ENCODE measurements at regions not wholly inside any gene's neighbourhood (a gene's known extent, or its start where the extent isn't known, plus 50 kb on each side); places are given as distances from the start of the nearest gene placed in this dataset.

- H3K27me3 ChIP-seq (ENCODE audit: control insufficient read depth in 2 of 2, insufficient read depth in 2 of 2, low read length in 2 of 2), result no peaks in the 10 kb centered on the region
- no peak overlapping the region for H3K27ac ChIP-seq (ENCODE audit: low read depth, low read length)
- CTCF ChIA-PET, result no interaction called here
- H3K9me3 Mint-ChIP-seq, result no peaks in the 10 kb centered on the region
- intact Hi-C loops (cut with micrococcal nuclease), result no loop called here
- H3K27me3 Mint-ChIP-seq, result peaks cover 14 to 48% (median 30%) of the 10 kb centered on the region in 5 donors
- no peak overlapping the region for H3K4me3 ChIP-seq (ENCODE audit: low read length)
- DNase-seq, result no peak
- no peak overlapping the region for H3K27ac Mint-ChIP-seq
- no peaks in the 10 kb centered on the region for H3K36me3 Mint-ChIP-seq
- H3K4me1 Mint-ChIP-seq, result no peaks in the 10 kb centered on the region
- ATAC-seq, result no peak
- H3K36me3 ChIP-seq (ENCODE audit: control insufficient read depth in 2 of 3, insufficient read depth in 3 of 3, low read length in 3 of 3), result no peaks in the 10 kb centered on the region
- POLR2A ChIA-PET, result no interaction called here
- H3K9me3 ChIP-seq (ENCODE audit: control insufficient read depth in 2 of 3, low read length in 3 of 3), result no peaks in the 10 kb centered on the region
- H3K4me1 ChIP-seq (ENCODE audit: control insufficient read depth in 2 of 2, insufficient read depth in 2 of 2, low read length in 2 of 2), result no peaks in the 10 kb centered on the region
- H3K4me3 Mint-ChIP-seq, result no peak overlapping the region
Observed at GRCh38 chr2:180678625-180678972, 301.8 kb upstream of the UBE2E3 start.

GRCh38 chr2:180677930-180678624, 302.3 kb upstream of the UBE2E3 start:
- Mint-ChIP-seq H3K27me3 (peaks cover 14 to 48% (median 30%) of the 10 kb centered on the region in 5 donors), H3K4me3 (no peak overlapping the region), H3K4me1 (no peaks in the 10 kb centered on the region), H3K27ac (no peak overlapping the region), H3K36me3 (no peaks in the 10 kb centered on the region), H3K9me3 (peaks cover 0 to 1% (median 0%) of the 10 kb centered on the region in 11 donors)
- no peak for DNase-seq
- Histone ChIP-seq H3K4me3 (ENCODE audit: low read length) (no peak overlapping the region), H3K27me3 (ENCODE audit: control insufficient read depth in 2 of 2, insufficient read depth in 2 of 2, low read length in 2 of 2) (no peaks in the 10 kb centered on the region), H3K9me3 (ENCODE audit: control insufficient read depth in 2 of 3, low read length in 3 of 3) (no peaks in the 10 kb centered on the region), H3K27ac (ENCODE audit: low read depth, low read length) (no peak overlapping the region), H3K36me3 (ENCODE audit: control insufficient read depth in 2 of 3, insufficient read depth in 3 of 3, low read length in 3 of 3) (no peaks in the 10 kb centered on the region), H3K4me1 (ENCODE audit: control insufficient read depth in 2 of 2, insufficient read depth in 2 of 2, low read length in 2 of 2) (no peaks in the 10 kb centered on the region)
- POLR2A ChIA-PET, result no interaction called here
- ATAC-seq, result no peak
- intact Hi-C loops (cut with micrococcal nuclease), result no loop called here
- CTCF ChIA-PET, result no interaction called here

- ChIA-PET CTCF (no interaction called here), POLR2A (no interaction called here)
- DNase-seq (no peak), ATAC-seq (no peak)
- no peaks in the 10 kb centered on the region for H3K9me3 ChIP-seq (ENCODE audit: control insufficient read depth in 2 of 3, low read length in 3 of 3)
- no peaks in the 10 kb centered on the region for H3K27me3 ChIP-seq (ENCODE audit: control insufficient read depth in 2 of 2, insufficient read depth in 2 of 2, low read length in 2 of 2)
- Mint-ChIP-seq H3K9me3 (peaks cover 0 to 2% (median 0%) of the 10 kb centered on the region in 11 donors), H3K27me3 (peaks cover 14 to 39% (median 24%) of the 10 kb centered on the region in 5 donors), H3K4me1 (no peaks in the 10 kb centered on the region), H3K27ac (no peak overlapping the region), H3K4me3 (no peak overlapping the region), H3K36me3 (no peaks in the 10 kb centered on the region)
- H3K36me3 ChIP-seq (ENCODE audit: control insufficient read depth in 2 of 3, insufficient read depth in 3 of 3, low read length in 3 of 3), result no peaks in the 10 kb centered on the region
- H3K27ac ChIP-seq (ENCODE audit: low read depth, low read length), result no peak overlapping the region
- intact Hi-C loops (cut with micrococcal nuclease), result no loop called here
- no peaks in the 10 kb centered on the region for H3K4me1 ChIP-seq (ENCODE audit: control insufficient read depth in 2 of 2, insufficient read depth in 2 of 2, low read length in 2 of 2)
- no peak overlapping the region for H3K4me3 ChIP-seq (ENCODE audit: low read length)
Observed at GRCh38 chr2:180677200-180677599, 303.2 kb upstream of the UBE2E3 start.

- intact Hi-C loops (cut with micrococcal nuclease), result no loop called here
- Histone ChIP-seq H3K4me3 (ENCODE audit: low read length) (no peak overlapping the region), H3K36me3 (ENCODE audit: control insufficient read depth in 2 of 3, insufficient read depth in 3 of 3, low read length in 3 of 3) (no peaks in the 10 kb centered on the region), H3K27ac (ENCODE audit: low read depth, low read length) (no peak overlapping the region), H3K9me3 (ENCODE audit: control insufficient read depth in 2 of 3, low read length in 3 of 3) (no peaks in the 10 kb centered on the region), H3K27me3 (ENCODE audit: control insufficient read depth in 2 of 2, insufficient read depth in 2 of 2, low read length in 2 of 2) (no peaks in the 10 kb centered on the region), H3K4me1 (ENCODE audit: control insufficient read depth in 2 of 2, insufficient read depth in 2 of 2, low read length in 2 of 2) (no peaks in the 10 kb centered on the region)
- ATAC-seq, result no peak
- ChIA-PET CTCF (no interaction called here), POLR2A (no interaction called here)
- Mint-ChIP-seq H3K9me3 (peaks cover 0 to 2% (median 0%) of the 10 kb centered on the region in 11 donors), H3K27me3 (peaks cover 14 to 33% (median 24%) of the 10 kb centered on the region in 5 donors), H3K36me3 (no peaks in the 10 kb centered on the region), H3K4me3 (no peak overlapping the region), H3K4me1 (no peaks in the 10 kb centered on the region), H3K27ac (no peak overlapping the region)
- DNase-seq, result no peak
Observed at GRCh38 chr2:180676520-180677025, 303.8 kb upstream of the UBE2E3 start.

GRCh38 chr2:180675170-180675569, 305.2 kb upstream of the UBE2E3 start:
- no peak overlapping the region for H3K4me3 ChIP-seq (ENCODE audit: low read length)
- no peaks in the 10 kb centered on the region for H3K36me3 Mint-ChIP-seq
- no peaks in the 10 kb centered on the region for H3K4me1 Mint-ChIP-seq
- no peaks in the 10 kb centered on the region for H3K9me3 ChIP-seq (ENCODE audit: control insufficient read depth in 2 of 3, low read length in 3 of 3)
- no peaks in the 10 kb centered on the region for H3K4me1 ChIP-seq (ENCODE audit: control insufficient read depth in 2 of 2, insufficient read depth in 2 of 2, low read length in 2 of 2)
- no peak for DNase-seq
- intact Hi-C loops (cut with micrococcal nuclease), result no loop called here
- no peak overlapping the region for H3K27ac ChIP-seq (ENCODE audit: low read depth, low read length)
- POLR2A ChIA-PET, result no interaction called here
- peaks cover 9 to 24% (median 19%) of the 10 kb centered on the region in 5 donors for H3K27me3 Mint-ChIP-seq
- no peak for ATAC-seq
- no peaks in the 10 kb centered on the region for H3K27me3 ChIP-seq (ENCODE audit: control insufficient read depth in 2 of 2, insufficient read depth in 2 of 2, low read length in 2 of 2)
- H3K27ac Mint-ChIP-seq, result no peak overlapping the region
- no peaks in the 10 kb centered on the region for H3K36me3 ChIP-seq (ENCODE audit: control insufficient read depth in 2 of 3, insufficient read depth in 3 of 3, low read length in 3 of 3)
- CTCF ChIA-PET, result no interaction called here
- H3K9me3 Mint-ChIP-seq, result peaks cover 0 to 2% (median 0%) of the 10 kb centered on the region in 11 donors
- no peak overlapping the region for H3K4me3 Mint-ChIP-seq

GRCh38 chr2:180672377-180672776, 308.0 kb upstream of the UBE2E3 start:
- Histone ChIP-seq H3K27ac (ENCODE audit: low read depth, low read length) (no peak overlapping the region), H3K4me3 (ENCODE audit: low read length) (no peak overlapping the region), H3K4me1 (ENCODE audit: control insufficient read depth in 2 of 2, insufficient read depth in 2 of 2, low read length in 2 of 2) (no peaks in the 10 kb centered on the region), H3K36me3 (ENCODE audit: control insufficient read depth in 2 of 3, insufficient read depth in 3 of 3, low read length in 3 of 3) (no peaks in the 10 kb centered on the region), H3K27me3 (ENCODE audit: control insufficient read depth in 2 of 2, insufficient read depth in 2 of 2, low read length in 2 of 2) (no peaks in the 10 kb centered on the region), H3K9me3 (ENCODE audit: control insufficient read depth in 2 of 3, low read length in 3 of 3) (no peaks in the 10 kb centered on the region)
- Mint-ChIP-seq H3K4me1 (no peaks in the 10 kb centered on the region), H3K36me3 (no peaks in the 10 kb centered on the region), H3K9me3 (peaks cover 0 to 4% (median 0%) of the 10 kb centered on the region in 11 donors), H3K4me3 (no peak overlapping the region), H3K27ac (no peak overlapping the region), H3K27me3 (peaks cover 0 to 18% (median 9%) of the 10 kb centered on the region in 5 donors)
- ATAC-seq, result no peak
- ChIA-PET POLR2A (no interaction called here), CTCF (no interaction called here)
- intact Hi-C loops (cut with micrococcal nuclease), result no loop called here
- no peak for DNase-seq

GRCh38 chr2:180670302-180671003, 310.0 kb upstream of the UBE2E3 start:
- ChIA-PET POLR2A (interaction anchor here (0.7 kb wide), 1 partner anchor 11 kb away, joined by 4 read pairs; no protein-coding TSS in a partner anchor), CTCF (no interaction called here)
- Mint-ChIP-seq H3K36me3 (no peaks in the 10 kb centered on the region), H3K4me3 (no peak overlapping the region), H3K27me3 (peaks cover 0 to 18% (median 8%) of the 10 kb centered on the region in 5 donors), H3K4me1 (no peaks in the 10 kb centered on the region), H3K9me3 (peaks cover 0 to 5% (median 0%) of the 10 kb centered on the region in 11 donors), H3K27ac (no peak overlapping the region)
- intact Hi-C loops (cut with micrococcal nuclease), result no loop called here
- Histone ChIP-seq H3K4me1 (ENCODE audit: control insufficient read depth in 2 of 2, insufficient read depth in 2 of 2, low read length in 2 of 2) (no peaks in the 10 kb centered on the region), H3K9me3 (ENCODE audit: control insufficient read depth in 2 of 3, low read length in 3 of 3) (no peaks in the 10 kb centered on the region), H3K27ac (ENCODE audit: low read depth, low read length) (no peak overlapping the region), H3K36me3 (ENCODE audit: control insufficient read depth in 2 of 3, insufficient read depth in 3 of 3, low read length in 3 of 3) (no peaks in the 10 kb centered on the region), H3K4me3 (ENCODE audit: low read length) (no peak overlapping the region), H3K27me3 (ENCODE audit: control insufficient read depth in 2 of 2, insufficient read depth in 2 of 2, low read length in 2 of 2) (no peaks in the 10 kb centered on the region)
- ATAC-seq (no peak), DNase-seq (no peak)

All from naive thymus-derived CD4-positive, alpha-beta T cell (primary cell).